GM12891 (cell line): ENCODE measurements at regions not wholly inside any gene's neighbourhood (a gene's known extent, or its start where the extent isn't known, plus 50 kb on each side); places are given as distances from the start of the nearest gene placed in this dataset.

Experiments used
- POLR2A ChIP-seq: IDR thresholded peaks from 2 replicates; pipeline ENCODE4 v1.6.1; 2011; ENCODE audit warnings: low read depth, low read length, control low read depth
- POLR2AphosphoS5 ChIP-seq: IDR thresholded peaks from 2 replicates; pipeline ENCODE4 v1.6.1; 2011; ENCODE audit warnings: low read depth, low read length, control low read depth
- POU2F2 ChIP-seq: IDR thresholded peaks from 2 replicates; pipeline ENCODE4 v1.6.1; 2011; ENCODE audit warnings: low read depth, mild to moderate bottlenecking, control low read depth, low read length, moderate library complexity
- TAF1 ChIP-seq: IDR thresholded peaks from 2 replicates; pipeline ENCODE4 v1.6.1; 2011; ENCODE audit warnings: low read depth, low read length, control low read depth

DNA sequence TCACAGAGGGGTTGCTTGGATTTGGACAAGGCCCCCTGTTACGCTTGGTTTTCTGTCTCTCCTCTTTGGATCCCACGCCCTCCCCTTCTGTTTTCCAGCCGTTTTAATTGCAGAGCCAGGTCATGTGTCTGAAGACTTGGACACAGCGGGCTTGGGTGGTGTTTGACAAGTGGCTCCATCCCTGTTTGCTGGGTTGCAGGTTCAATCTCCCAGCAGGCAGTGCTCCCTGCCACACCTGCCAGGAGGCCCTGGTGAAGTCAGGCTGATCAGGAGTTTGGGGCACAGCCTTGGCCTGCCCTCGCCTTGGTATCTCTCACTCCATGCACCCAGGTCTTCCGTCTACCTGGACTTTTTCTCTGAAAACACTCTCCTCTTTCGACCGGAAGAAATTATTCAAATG lies 59.0 kb downstream of the PLXNA1 start:
- TF ChIP-seq POLR2A (no peak), POLR2AphosphoS5 (no peak), TAF1 (no peak), POU2F2 (no peak)
